ENCODE measurements at regions not wholly inside any gene's neighbourhood (a gene's known extent, or its start where the extent isn't known, plus 50 kb on each side); places are given as distances from the start of the nearest gene placed in this dataset.

DNA sequence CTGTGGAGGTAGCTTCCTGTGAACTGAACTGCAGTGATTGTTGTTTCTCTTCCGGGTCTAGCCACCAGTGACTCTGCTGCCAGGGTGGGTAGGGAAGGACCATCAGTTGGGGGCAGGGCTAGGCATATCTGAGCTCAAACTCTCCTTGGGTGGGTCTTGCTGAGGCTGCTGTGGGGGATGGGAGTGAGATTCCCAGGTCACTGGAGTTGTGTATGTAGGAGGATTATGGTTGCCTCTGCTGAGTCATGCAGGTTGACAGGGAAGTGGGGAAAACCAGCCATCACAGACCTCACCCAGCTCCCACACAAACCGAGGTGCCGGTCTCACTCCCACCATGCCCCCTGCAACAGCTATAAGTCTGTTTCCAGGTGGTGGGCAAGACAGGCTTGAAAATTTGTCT, 1937.8 kb downstream of the PCDH7 start:
- TF ChIP-seq CTCF (IDR thresholded peaks at IDR 0.05) (no peak), EZH2 (IDR thresholded peaks at IDR 0.05) (no peak)

Data from neural progenitor cell (in vitro differentiated cells).